Neural cell (in vitro differentiated cells): ENCODE measurements at regions not wholly inside any gene's neighbourhood (a gene's known extent, or its start where the extent isn't known, plus 50 kb on each side); places are given as distances from the start of the nearest gene placed in this dataset.

Experiments used
- H2AFZ ChIP-seq: fragments of 200-600, 300-800 bp; sonication (generic), shearing (Covaris generic); 2 replicates; pipeline ENCODE4 v1.6.0; 2014; ENCODE audit warnings: low read depth, mild to moderate bottlenecking, antibody characterized with exemption, low read length, moderate library complexity
- H3F3A ChIP-seq: fragments of 200-600 bp; shearing (Covaris generic); 2 replicates; pipeline ENCODE4 v1.6.1; 2016; ENCODE audit warnings: mild to moderate bottlenecking, moderate library complexity, mixed read lengths, antibody characterized with exemption, low read length; ENCODE audit not compliant: insufficient read depth, poor library complexity, severe bottlenecking
- H3K27ac ChIP-seq: fragments of 200-600, 300-800 bp; sonication (generic), shearing (Covaris generic); 2 replicates; pipeline ENCODE4 v1.5.1; 2014; ENCODE audit warnings: mild to moderate bottlenecking, low read length, moderate library complexity
- H3K27me3 ChIP-seq: fragments of 300-800, 200-600 bp; sonication (generic), shearing (Covaris generic); 2 replicates; pipeline ENCODE4 v1.6.0; 2014; ENCODE audit warnings: mild to moderate bottlenecking, low read depth, low read length, moderate library complexity; ENCODE audit not compliant: insufficient read depth
- H3K36me3 ChIP-seq: fragments of 300-800, 200-600 bp; sonication (generic), shearing (Covaris generic); 2 replicates; pipeline ENCODE4 v1.5.1; 2014; ENCODE audit warnings: mild to moderate bottlenecking, antibody characterized with exemption, low read length, moderate library complexity; ENCODE audit not compliant: insufficient read depth
- H3K4me2 ChIP-seq: fragments of 300-800, 200-600 bp; sonication (generic), shearing (Covaris generic); 2 replicates; pipeline ENCODE4 v1.6.0; 2014; ENCODE audit warnings: mild to moderate bottlenecking, low read length
- H3K4me3 ChIP-seq: fragments of 300-800, 200-600 bp; sonication (generic), shearing (Covaris generic); 2 replicates; pipeline ENCODE4 v1.5.1; 2014; ENCODE audit warnings: mild to moderate bottlenecking, low read length, moderate library complexity
- H3K79me2 ChIP-seq: fragments of 200-600 bp; shearing (Covaris generic); replicated peaks from 2 replicates; pipeline ENCODE4 v1.6.0; 2014; ENCODE audit warnings: mild to moderate bottlenecking, low read length, moderate library complexity; ENCODE audit not compliant: insufficient read depth
- H3K9ac ChIP-seq: fragments of 300-800, 200-600 bp; sonication (generic), shearing (Covaris generic); 2 replicates; pipeline ENCODE4 v1.6.1; 2016; ENCODE audit warnings: mild to moderate bottlenecking, low read length, mixed read lengths
- H3K9me2 ChIP-seq: fragments of 200-600 bp; shearing (Covaris generic); 2 replicates; pipeline ENCODE4 v1.6.1; 2016; ENCODE audit warnings: mild to moderate bottlenecking, low read length, mixed read lengths; ENCODE audit not compliant: insufficient read depth
- H3K9me3 ChIP-seq: fragments of 200-600, 300-800 bp; sonication (generic), shearing (Covaris generic); 2 replicates; pipeline ENCODE4 v1.6.1; 2016; ENCODE audit warnings: mild to moderate bottlenecking, mixed run types, low read length, moderate library complexity, mixed read lengths
- H4K20me1 ChIP-seq: fragments of 200-600 bp; shearing (Covaris generic); 2 replicates; pipeline ENCODE4 v1.6.1; 2016; ENCODE audit warnings: mild to moderate bottlenecking, mixed run types; ENCODE audit not compliant: insufficient read depth
- CTCF ChIP-seq: fragments of 450-650 bp; IDR thresholded peaks from 2 replicates; pipeline ENCODE4 v1.5.1; 2014; ENCODE audit warnings: antibody characterized with exemption, mild to moderate bottlenecking, moderate library complexity; ENCODE audit not compliant: poor library complexity, severe bottlenecking
- EP300 ChIP-seq: fragments of 450-650 bp; conservative IDR thresholded peaks from 2 replicates; pipeline ENCODE4 v1.6.1; 2014; ENCODE audit warnings: antibody characterized with exemption, mild to moderate bottlenecking, moderate library complexity; ENCODE audit not compliant: poor library complexity, severe bottlenecking
- EZH2 ChIP-seq: fragments of 200-600, 300-800 bp; shearing (Covaris generic), sonication (generic); IDR thresholded peaks from 2 replicates; pipeline ENCODE4 v1.6.1; 2014; ENCODE audit warnings: antibody characterized with exemption, low read length, borderline replicate concordance, mild to moderate bottlenecking; ENCODE audit not compliant: insufficient read depth, poor library complexity, severe bottlenecking
- MXI1 ChIP-seq: fragments of 450-650 bp; conservative IDR thresholded peaks from 2 replicates; pipeline ENCODE4 v1.6.1; 2014; ENCODE audit warnings: antibody characterized with exemption, mild to moderate bottlenecking; ENCODE audit not compliant: poor library complexity, severe bottlenecking
- POLR2AphosphoS5 ChIP-seq: IDR thresholded peaks from 2 replicates; pipeline ENCODE4 v1.6.1; 2012
- RAD21 ChIP-seq: fragments of 450-650 bp; conservative IDR thresholded peaks from 2 replicates; pipeline ENCODE4 v1.6.1; 2014; ENCODE audit warnings: antibody characterized with exemption, mild to moderate bottlenecking, moderate library complexity
- REST ChIP-seq: IDR thresholded peaks from 2 replicates; pipeline ENCODE4 v1.6.1; 2012; ENCODE audit warnings: borderline replicate concordance
- SMC3 ChIP-seq: fragments of 450-650 bp; conservative IDR thresholded peaks from 2 replicates; pipeline ENCODE4 v1.6.1; 2014; ENCODE audit warnings: antibody characterized with exemption, mild to moderate bottlenecking, moderate library complexity; ENCODE audit not compliant: poor library complexity
- TAF1 ChIP-seq: IDR thresholded peaks from 2 replicates; pipeline ENCODE4 v1.6.1; 2012; ENCODE audit warnings: low read depth

- no peaks in the 10 kb centered on the region for H3F3A ChIP-seq
- no peak overlapping the region for H2AFZ ChIP-seq
- H3K4me3 ChIP-seq: no peak overlapping the region
- no peaks in the 10 kb centered on the region for H3K27me3 ChIP-seq
- no peaks in the 10 kb centered on the region for H3K9me3 ChIP-seq
- H3K36me3 ChIP-seq: no peaks in the 10 kb centered on the region
- TF ChIP-seq EZH2 (no peak), MXI1 (no peak), EP300 (no peak), POLR2AphosphoS5 (no peak), SMC3 (no peak), TAF1 (no peak), CTCF (no peak), REST (no peak), RAD21 (no peak)
- no peak overlapping the region for H3K27ac ChIP-seq
- no peak overlapping the region for H3K9ac ChIP-seq
- H3K9me2 ChIP-seq: no peaks in the 10 kb centered on the region
- H4K20me1 ChIP-seq: no peaks in the 10 kb centered on the region
- H3K79me2 ChIP-seq: no peaks in the 10 kb centered on the region
- H3K4me2 ChIP-seq: no peak overlapping the region
Observed at GRCh38 chr18:34292594-34292993, 67.9 kb upstream of the NOL4 start.

GRCh38 chr18:34297287-34297686 is 72.6 kb upstream of the NOL4 start:
- Histone ChIP-seq H3K9me3 (no peaks in the 10 kb centered on the region), H3K27me3 (no peaks in the 10 kb centered on the region), H2AFZ (no peak overlapping the region), H3K9ac (no peak overlapping the region), H3F3A (no peaks in the 10 kb centered on the region), H3K9me2 (no peaks in the 10 kb centered on the region), H3K79me2 (no peaks in the 10 kb centered on the region), H4K20me1 (no peaks in the 10 kb centered on the region), H3K4me2 (no peak overlapping the region), H3K27ac (no peak overlapping the region), H3K36me3 (no peaks in the 10 kb centered on the region), H3K4me3 (no peak overlapping the region)
- TF ChIP-seq EZH2: no peak
- TF ChIP-seq TAF1: no peak
- no peak for TF ChIP-seq RAD21
- no peak for TF ChIP-seq CTCF
